ENCODE measurements at regions not wholly inside any gene's neighbourhood (a gene's known extent, or its start where the extent isn't known, plus 50 kb on each side); places are given as distances from the start of the nearest gene placed in this dataset.

DNA sequence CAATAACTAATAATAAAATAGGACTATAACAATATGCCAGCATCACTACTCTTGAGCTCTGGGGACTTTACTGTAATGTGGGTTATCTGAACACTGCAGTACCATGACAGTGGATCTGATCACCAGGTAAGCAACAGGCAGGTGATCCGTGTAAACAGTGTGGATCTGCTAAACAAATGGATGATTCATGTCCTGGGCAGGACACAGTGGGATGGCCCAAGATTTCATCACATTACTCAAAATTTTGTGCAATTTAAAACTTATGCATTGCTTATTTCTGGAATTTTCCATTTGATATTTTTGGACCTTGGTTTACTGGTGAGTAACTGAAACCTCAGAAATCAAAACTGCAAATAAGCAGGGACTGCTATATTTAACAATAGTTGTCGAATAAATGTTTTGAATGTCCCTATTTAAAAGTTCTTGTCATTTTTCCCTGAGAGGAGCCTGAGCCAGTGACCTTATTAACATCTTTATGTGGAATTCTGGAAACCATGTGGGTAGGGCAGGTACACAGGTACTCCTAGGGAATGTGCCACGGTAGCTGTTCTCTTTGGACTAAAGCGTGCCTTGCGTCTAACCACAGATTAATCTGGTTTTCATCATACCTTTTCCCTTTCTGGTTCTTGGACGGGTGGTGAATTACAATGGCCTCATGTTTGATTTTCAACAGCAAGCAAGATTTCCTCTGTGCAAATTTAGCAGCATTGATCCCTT lies 214.5 kb upstream of the SASH1 start:
- Histone ChIP-seq H3K79me2 (ENCODE audit: insufficient read depth, low read length) (no peaks in the 10 kb centered on the region), H2AFZ (ENCODE audit: low read depth, low read length, poor library complexity, severe bottlenecking) (no peak overlapping the region), H4K20me1 (ENCODE audit: insufficient read depth) (no peaks in the 10 kb centered on the region), H3K36me3 (ENCODE audit: control insufficient read depth in 1 of 2, insufficient read depth in 2 of 2, low read length in 2 of 2) (no peaks in the 10 kb centered on the region), H3K27ac (ENCODE audit: low read depth, low read length) (no peak overlapping the region), H3K9me2 (ENCODE audit: insufficient read depth) (no peaks in the 10 kb centered on the region), H3K9ac (ENCODE audit: low read length) (no peak overlapping the region), H3K9me3 (ENCODE audit: control insufficient read depth in 1 of 2, insufficient read depth in 1 of 2, low read depth in 1 of 2, low read length in 2 of 2) (no peaks in the 10 kb centered on the region), H3K27me3 (ENCODE audit: insufficient read depth, low read length) (no peaks in the 10 kb centered on the region), H3K4me1 (ENCODE audit: control insufficient read depth in 1 of 2, insufficient read depth in 2 of 2, low read length in 2 of 2) (peaks cover 0 to 5% of the 10 kb centered on the region in 2 experiments; a peak in 1 of 4 replicates), H3K4me2 (ENCODE audit: low read length) (no peak overlapping the region), H3K4me3 (replicated peaks in 1 of 2; ENCODE audit: low read depth in 1 of 2, low read length in 2 of 2) (no peak overlapping the region)
- TF ChIP-seq SP1 (IDR thresholded peaks at IDR 0.05; ENCODE audit: low read depth), result 0 out of 2 replicates have a peak, but pooled peaks have one; percentile 13
- TF ChIP-seq CEBPB (IDR thresholded peaks at IDR 0.05; ENCODE audit: low read depth), result 0 out of 2 replicates have a peak, but pooled peaks have one; percentile 23
- no peak for TF ChIP-seq ZFX (IDR thresholded peaks at IDR 0.05)
- TF ChIP-seq, protein P1, sequence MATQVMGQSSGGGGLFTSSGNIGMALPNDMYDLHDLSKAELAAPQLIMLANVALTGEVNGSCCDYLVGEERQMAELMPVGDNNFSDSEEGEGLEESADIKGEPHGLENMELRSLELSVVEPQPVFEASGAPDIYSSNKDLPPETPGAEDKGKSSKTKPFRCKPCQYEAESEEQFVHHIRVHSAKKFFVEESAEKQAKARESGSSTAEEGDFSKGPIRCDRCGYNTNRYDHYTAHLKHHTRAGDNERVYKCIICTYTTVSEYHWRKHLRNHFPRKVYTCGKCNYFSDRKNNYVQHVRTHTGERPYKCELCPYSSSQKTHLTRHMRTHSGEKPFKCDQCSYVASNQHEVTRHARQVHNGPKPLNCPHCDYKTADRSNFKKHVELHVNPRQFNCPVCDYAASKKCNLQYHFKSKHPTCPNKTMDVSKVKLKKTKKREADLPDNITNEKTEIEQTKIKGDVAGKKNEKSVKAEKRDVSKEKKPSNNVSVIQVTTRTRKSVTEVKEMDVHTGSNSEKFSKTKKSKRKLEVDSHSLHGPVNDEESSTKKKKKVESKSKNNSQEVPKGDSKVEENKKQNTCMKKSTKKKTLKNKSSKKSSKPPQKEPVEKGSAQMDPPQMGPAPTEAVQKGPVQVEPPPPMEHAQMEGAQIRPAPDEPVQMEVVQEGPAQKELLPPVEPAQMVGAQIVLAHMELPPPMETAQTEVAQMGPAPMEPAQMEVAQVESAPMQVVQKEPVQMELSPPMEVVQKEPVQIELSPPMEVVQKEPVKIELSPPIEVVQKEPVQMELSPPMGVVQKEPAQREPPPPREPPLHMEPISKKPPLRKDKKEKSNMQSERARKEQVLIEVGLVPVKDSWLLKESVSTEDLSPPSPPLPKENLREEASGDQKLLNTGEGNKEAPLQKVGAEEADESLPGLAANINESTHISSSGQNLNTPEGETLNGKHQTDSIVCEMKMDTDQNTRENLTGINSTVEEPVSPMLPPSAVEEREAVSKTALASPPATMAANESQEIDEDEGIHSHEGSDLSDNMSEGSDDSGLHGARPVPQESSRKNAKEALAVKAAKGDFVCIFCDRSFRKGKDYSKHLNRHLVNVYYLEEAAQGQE (IDR thresholded peaks at IDR 0.05; ENCODE audit: low read depth), result no peak
- POLR2A ChIA-PET, result no interaction called here
- intact Hi-C loops (cut with micrococcal nuclease), result no loop called here
- ATAC-seq (no peak), DNase-seq (ENCODE audit: low read depth, low spot score) (no peak)
- RAD21 ChIA-PET (ENCODE audit: low non-redundant PET in 1 of 2, low total read pairs in 2 of 2, uncharacterized antibody in 2 of 2, unreplicated experiment in 2 of 2), result no interaction called here
- CTCF ChIA-PET, result no interaction called here
- BruUV-seq (replicated peaks), result no TSS peak

DNA sequence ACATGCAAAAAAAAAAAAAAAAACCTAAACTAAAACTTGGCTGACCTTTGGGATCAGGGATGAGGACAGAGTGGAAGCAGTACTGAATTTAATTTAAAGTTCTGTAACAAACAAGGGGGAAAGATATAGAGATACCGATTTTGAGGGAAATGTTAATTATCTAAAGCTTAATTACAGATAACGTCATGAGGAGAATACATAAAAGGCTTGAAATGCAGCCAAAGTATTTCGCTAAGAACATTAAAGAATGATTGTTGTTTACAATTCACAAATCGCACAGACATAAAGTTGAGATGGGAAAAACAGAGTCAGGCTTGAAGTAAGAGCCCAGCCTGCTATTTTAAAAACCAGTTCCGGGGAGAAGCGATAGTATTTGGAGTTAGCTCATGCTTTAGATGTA lies 208.0 kb upstream of the SASH1 start:
- Histone ChIP-seq H3K36me3 (ENCODE audit: control insufficient read depth in 1 of 2, insufficient read depth in 2 of 2, low read length in 2 of 2) (no peaks in the 10 kb centered on the region), H3K9me2 (ENCODE audit: insufficient read depth) (no peaks in the 10 kb centered on the region), H3K4me1 (ENCODE audit: control insufficient read depth in 1 of 2, insufficient read depth in 2 of 2, low read length in 2 of 2) (peaks cover 0 to 9% of the 10 kb centered on the region in 2 experiments; a peak in 1 of 4 replicates), H2AFZ (ENCODE audit: low read depth, low read length, poor library complexity, severe bottlenecking) (no peak overlapping the region), H3K9me3 (ENCODE audit: control insufficient read depth in 1 of 2, insufficient read depth in 1 of 2, low read depth in 1 of 2, low read length in 2 of 2) (no peaks in the 10 kb centered on the region), H3K27ac (ENCODE audit: low read depth, low read length) (no peak overlapping the region), H3K4me3 (replicated peaks in 1 of 2; ENCODE audit: low read depth in 1 of 2, low read length in 2 of 2) (no peak overlapping the region), H3K4me2 (ENCODE audit: low read length) (no peak overlapping the region), H3K27me3 (ENCODE audit: insufficient read depth, low read length) (no peaks in the 10 kb centered on the region), H3K9ac (ENCODE audit: low read length) (no peak overlapping the region), H3K79me2 (ENCODE audit: insufficient read depth, low read length) (no peaks in the 10 kb centered on the region), H4K20me1 (ENCODE audit: insufficient read depth) (no peaks in the 10 kb centered on the region)
- ChIA-PET POLR2A (no interaction called here), CTCF (interaction anchor here (0.5 kb wide), 1 partner anchor 11 kb away, joined by 4 read pairs; no protein-coding TSS in a partner anchor), RAD21 (ENCODE audit: low non-redundant PET in 1 of 2, low total read pairs in 2 of 2, uncharacterized antibody in 2 of 2, unreplicated experiment in 2 of 2) (no interaction called here)
- no peak for ATAC-seq
- intact Hi-C loops (cut with micrococcal nuclease), result no loop called here
- no TSS peak for BruUV-seq (replicated peaks)
- DNase-seq (ENCODE audit: low read depth, low spot score), result no peak
- no peak for TF ChIP-seq ELF1 (IDR thresholded peaks at IDR 0.05; ENCODE audit: borderline replicate concordance, low read depth)
- no peak for TF ChIP-seq ZNF274 (IDR thresholded peaks at IDR 0.05; ENCODE audit: low read depth, low read length)
- TF ChIP-seq EGR1 (IDR thresholded peaks at IDR 0.05; ENCODE audit: low read depth), result no peak
- TF ChIP-seq, protein P2, sequence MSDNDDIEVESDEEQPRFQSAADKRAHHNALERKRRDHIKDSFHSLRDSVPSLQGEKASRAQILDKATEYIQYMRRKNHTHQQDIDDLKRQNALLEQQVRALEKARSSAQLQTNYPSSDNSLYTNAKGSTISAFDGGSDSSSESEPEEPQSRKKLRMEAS (IDR thresholded peaks at IDR 0.05), result no peak
- TF ChIP-seq EZH2 (IDR thresholded peaks at IDR 0.05), result no peak
- TF ChIP-seq YY1 (IDR thresholded peaks at IDR 0.05; ENCODE audit: extremely low read depth, insufficient replicate concordance, low read depth, low read length), result no peak
- no peak for TF ChIP-seq SP1 (IDR thresholded peaks at IDR 0.05; ENCODE audit: low read depth)
- no peak for TF ChIP-seq EZH2phosphoT487 (IDR thresholded peaks at IDR 0.05; ENCODE audit: borderline replicate concordance)
- no peak for TF ChIP-seq SRF (IDR thresholded peaks at IDR 0.05; ENCODE audit: low read depth)
- TF ChIP-seq, protein P3, sequence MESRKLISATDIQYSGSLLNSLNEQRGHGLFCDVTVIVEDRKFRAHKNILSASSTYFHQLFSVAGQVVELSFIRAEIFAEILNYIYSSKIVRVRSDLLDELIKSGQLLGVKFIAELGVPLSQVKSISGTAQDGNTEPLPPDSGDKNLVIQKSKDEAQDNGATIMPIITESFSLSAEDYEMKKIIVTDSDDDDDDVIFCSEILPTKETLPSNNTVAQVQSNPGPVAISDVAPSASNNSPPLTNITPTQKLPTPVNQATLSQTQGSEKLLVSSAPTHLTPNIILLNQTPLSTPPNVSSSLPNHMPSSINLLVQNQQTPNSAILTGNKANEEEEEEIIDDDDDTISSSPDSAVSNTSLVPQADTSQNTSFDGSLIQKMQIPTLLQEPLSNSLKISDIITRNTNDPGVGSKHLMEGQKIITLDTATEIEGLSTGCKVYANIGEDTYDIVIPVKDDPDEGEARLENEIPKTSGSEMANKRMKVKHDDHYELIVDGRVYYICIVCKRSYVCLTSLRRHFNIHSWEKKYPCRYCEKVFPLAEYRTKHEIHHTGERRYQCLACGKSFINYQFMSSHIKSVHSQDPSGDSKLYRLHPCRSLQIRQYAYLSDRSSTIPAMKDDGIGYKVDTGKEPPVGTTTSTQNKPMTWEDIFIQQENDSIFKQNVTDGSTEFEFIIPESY (IDR thresholded peaks at IDR 0.05; ENCODE audit: extremely low read depth, insufficient replicate concordance, low read length), result no peak
- no peak for TF ChIP-seq CBX3 (IDR thresholded peaks at IDR 0.05; ENCODE audit: low read depth)
